ENCODE measurements at regions not wholly inside any gene's neighbourhood (a gene's known extent, or its start where the extent isn't known, plus 50 kb on each side); places are given as distances from the start of the nearest gene placed in this dataset.
A peak's percentile ranks its signal among the peaks of the same experiment; 100 is the strongest.
"Not testable (repeated sequence)": the region's sequence is repeated elsewhere in the genome, so short reads cannot be mapped to it uniquely, and the experiment has no call there.

- H3K4me3 Mint-ChIP-seq: no peak overlapping the region
Measured at GRCh38 chr11:34830648-34831047, 85.5 kb downstream of the APIP start.

GRCh38 chr11:34830035-34830434 lies 86.1 kb downstream of the APIP start:
- Mint-ChIP-seq H3K9me3 (peaks cover 0 to 1% (median 0%) of the 10 kb centered on the region in 3 donors), H3K36me3 (peaks cover 2% of the 10 kb centered on the region), H3K4me1 (no peaks in the 10 kb centered on the region), H3K27me3 (peaks cover under 1% of the 10 kb centered on the region), H3K27ac (no peak overlapping the region), H3K4me3 (no peak overlapping the region)

More at GRCh38 chr11:34830648-34831047, 85.5 kb downstream of the APIP start:
- Mint-ChIP-seq H3K27ac (no peak overlapping the region), H3K36me3 (peaks cover 2% of the 10 kb centered on the region), H3K9me3 (peaks cover 0 to 1% (median 0%) of the 10 kb centered on the region in 3 donors), H3K27me3 (peaks cover 3% of the 10 kb centered on the region), H3K4me1 (no peaks in the 10 kb centered on the region)

- no peak overlapping the region for H3K4me3 Mint-ChIP-seq
- H3K27me3 Mint-ChIP-seq: no peaks in the 10 kb centered on the region
- H3K27ac Mint-ChIP-seq: no peak overlapping the region
- peaks cover 0 to 1% (median 0%) of the 10 kb centered on the region in 3 donors for H3K9me3 Mint-ChIP-seq
- no peaks in the 10 kb centered on the region for H3K4me1 Mint-ChIP-seq
- H3K36me3 Mint-ChIP-seq: peaks cover 2% of the 10 kb centered on the region
Measured at GRCh38 chr11:34827228-34827627, 89.0 kb downstream of the APIP start.

GRCh38 chr11:34826384-34826726 lies 89.8 kb downstream of the APIP start:
- Mint-ChIP-seq H3K27ac (no peak overlapping the region), H3K4me1 (no peaks in the 10 kb centered on the region), H3K36me3 (peaks cover 2% of the 10 kb centered on the region), H3K27me3 (no peaks in the 10 kb centered on the region), H3K4me3 (no peak overlapping the region), H3K9me3 (peaks cover 0 to 1% (median 0%) of the 10 kb centered on the region in 3 donors)

DNA sequence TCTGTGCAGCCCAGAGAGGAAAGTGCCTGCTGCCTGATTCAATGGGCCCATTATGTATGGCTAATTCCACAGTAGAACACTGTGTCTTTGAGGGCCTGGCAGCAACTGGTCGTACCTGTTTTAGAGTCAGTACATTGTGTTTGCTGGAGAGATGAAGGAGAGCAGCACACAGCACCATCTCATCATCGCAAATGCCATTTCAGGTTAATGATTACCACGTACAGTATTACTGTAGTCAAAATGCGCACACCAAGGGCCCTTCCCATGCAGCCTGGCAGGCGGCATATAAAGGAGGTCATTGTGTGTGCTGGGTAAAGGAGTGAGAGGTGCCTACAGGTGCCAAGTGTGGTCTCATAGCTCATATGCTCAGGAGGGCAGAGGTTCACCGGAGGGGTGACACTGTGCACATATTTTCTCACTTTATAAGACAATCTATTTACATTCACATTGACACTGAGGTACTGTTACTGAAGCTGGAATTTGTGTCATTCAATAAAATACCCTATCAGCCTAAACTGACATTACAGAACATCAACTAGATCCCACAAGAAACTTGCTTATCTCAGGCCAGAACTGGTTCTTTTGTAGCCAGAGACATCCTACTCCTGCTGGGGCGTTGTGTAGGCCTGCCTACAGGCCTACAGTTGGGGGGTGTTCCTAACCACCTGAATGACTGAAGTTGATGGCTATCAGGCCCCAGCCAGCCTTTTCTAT lies 90.4 kb downstream of the APIP start:
- H3K36me3 Mint-ChIP-seq: peaks cover 2% of the 10 kb centered on the region
- H3K4me1 Mint-ChIP-seq: no peaks in the 10 kb centered on the region
- H3K27ac Mint-ChIP-seq: no peak overlapping the region
- H3K4me3 Mint-ChIP-seq: no peak overlapping the region
- no peaks in the 10 kb centered on the region for H3K27me3 Mint-ChIP-seq
- H3K9me3 Mint-ChIP-seq: peaks cover 0 to 3% (median 0%) of the 10 kb centered on the region in 3 donors

- Mint-ChIP-seq H3K4me1 (peaks cover 0 to 2% (median 0%) of the 10 kb centered on the region in 3 donors), H3K36me3 (peaks cover 2% of the 10 kb centered on the region), H3K27me3 (no peaks in the 10 kb centered on the region)
Measured at GRCh38 chr11:34825315-34825669, 90.9 kb downstream of the APIP start.

GRCh38 chr11:34824425-34824824 lies 91.8 kb downstream of the APIP start:
- Mint-ChIP-seq H3K4me3 (no peak overlapping the region), H3K27me3 (peaks cover 4% of the 10 kb centered on the region), H3K9me3 (peaks cover 0 to 4% (median 4%) of the 10 kb centered on the region in 3 donors), H3K27ac (no peak overlapping the region), H3K36me3 (peaks cover 2% of the 10 kb centered on the region), H3K4me1 (peaks cover 0 to 2% (median 0%) of the 10 kb centered on the region in 3 donors)

More at GRCh38 chr11:34825315-34825669, 90.9 kb downstream of the APIP start:
- no peak overlapping the region for H3K4me3 Mint-ChIP-seq
- H3K9me3 Mint-ChIP-seq: peaks cover 0 to 4% (median 0%) of the 10 kb centered on the region in 3 donors
- H3K27ac Mint-ChIP-seq: no peak overlapping the region

GRCh38 chr11:34823639-34824038 lies 92.5 kb downstream of the APIP start:
- Mint-ChIP-seq H3K4me3 (no peak overlapping the region), H3K27me3 (peaks cover 4% of the 10 kb centered on the region), H3K27ac (no peak overlapping the region), H3K36me3 (peaks cover 2% of the 10 kb centered on the region), H3K9me3 (peaks cover 0 to 4% (median 2%) of the 10 kb centered on the region in 3 donors), H3K4me1 (peaks cover 0 to 2% (median 0%) of the 10 kb centered on the region in 3 donors)

GRCh38 chr11:34823197-34823596 lies 93.0 kb downstream of the APIP start:
- peaks cover 0 to 2% (median 0%) of the 10 kb centered on the region in 3 donors for H3K4me1 Mint-ChIP-seq

DNA sequence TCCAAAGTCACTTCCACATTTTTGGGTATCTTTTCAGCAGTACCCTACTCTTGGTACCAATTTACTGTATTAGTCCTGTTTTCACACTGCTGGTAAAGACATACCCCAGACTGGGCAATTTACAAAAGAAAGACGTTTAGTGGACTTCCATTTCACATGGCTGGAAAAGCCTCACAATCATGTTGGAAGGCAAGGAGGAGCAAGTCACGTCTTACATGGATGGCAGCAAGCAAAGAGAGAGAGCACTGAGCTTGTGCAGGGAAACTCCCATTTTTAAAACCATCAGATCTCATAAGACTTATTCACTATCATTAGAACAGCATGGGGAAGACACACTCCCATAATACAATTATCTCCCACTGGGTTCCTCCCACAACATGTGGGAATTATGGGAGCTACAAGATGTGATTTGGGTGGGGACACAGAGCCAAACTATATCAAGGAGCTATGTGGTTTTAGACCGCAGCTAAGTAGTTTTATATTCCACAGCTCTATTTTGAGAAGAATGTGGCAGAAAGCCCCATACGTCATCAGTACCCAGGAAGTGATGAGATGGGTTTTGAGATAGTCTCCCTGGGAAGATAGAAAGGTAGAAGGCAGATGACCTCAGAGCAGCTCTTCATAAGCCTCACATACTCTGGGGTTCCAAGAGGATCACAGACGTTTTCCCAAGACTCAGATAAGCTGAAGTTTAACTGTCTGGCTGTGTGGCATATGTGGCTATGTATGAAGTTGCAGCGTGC lies 96.3 kb downstream of the APIP start:
- Mint-ChIP-seq H3K27ac (no peak overlapping the region), H3K9me3 (peaks cover 8% of the 10 kb centered on the region in 3 donors), H3K4me1 (peaks cover 0 to 2% (median 0%) of the 10 kb centered on the region in 3 donors), H3K4me3 (peak overlapping the region in 1 of 4 donors; percentile 28), H3K27me3 (peaks cover 6% of the 10 kb centered on the region), H3K36me3 (peaks cover 2% of the 10 kb centered on the region)

More at GRCh38 chr11:34823197-34823596, 93.0 kb downstream of the APIP start:
- no peak overlapping the region for H3K27ac Mint-ChIP-seq
- peaks cover 2% of the 10 kb centered on the region for H3K36me3 Mint-ChIP-seq
- H3K27me3 Mint-ChIP-seq: peaks cover 4% of the 10 kb centered on the region
- no peak overlapping the region for H3K4me3 Mint-ChIP-seq
- peaks cover 0 to 4% (median 2%) of the 10 kb centered on the region in 3 donors for H3K9me3 Mint-ChIP-seq

- not testable (repeated sequence) for H3K27ac Mint-ChIP-seq, H3K4me3 Mint-ChIP-seq, H3K36me3 Mint-ChIP-seq, H3K27me3 Mint-ChIP-seq, H3K4me1 Mint-ChIP-seq
- H3K9me3 Mint-ChIP-seq: peaks cover 9 to 15% (median 14%) of the 10 kb centered on the region in 3 donors
Measured at GRCh38 chr11:34817812-34818211, 98.4 kb downstream of the APIP start.

- H3K36me3 Mint-ChIP-seq: peaks cover 3% of the 10 kb centered on the region
- H3K27ac Mint-ChIP-seq: no peak overlapping the region
- H3K27me3 Mint-ChIP-seq: peaks cover 6% of the 10 kb centered on the region
- no peak overlapping the region for H3K4me3 Mint-ChIP-seq
- H3K9me3 Mint-ChIP-seq: peaks cover 9 to 22% (median 17%) of the 10 kb centered on the region in 3 donors
- H3K4me1 Mint-ChIP-seq: peaks cover 0 to 2% (median 0%) of the 10 kb centered on the region in 3 donors
Measured at GRCh38 chr11:34816698-34817213, 99.4 kb downstream of the APIP start.

DNA sequence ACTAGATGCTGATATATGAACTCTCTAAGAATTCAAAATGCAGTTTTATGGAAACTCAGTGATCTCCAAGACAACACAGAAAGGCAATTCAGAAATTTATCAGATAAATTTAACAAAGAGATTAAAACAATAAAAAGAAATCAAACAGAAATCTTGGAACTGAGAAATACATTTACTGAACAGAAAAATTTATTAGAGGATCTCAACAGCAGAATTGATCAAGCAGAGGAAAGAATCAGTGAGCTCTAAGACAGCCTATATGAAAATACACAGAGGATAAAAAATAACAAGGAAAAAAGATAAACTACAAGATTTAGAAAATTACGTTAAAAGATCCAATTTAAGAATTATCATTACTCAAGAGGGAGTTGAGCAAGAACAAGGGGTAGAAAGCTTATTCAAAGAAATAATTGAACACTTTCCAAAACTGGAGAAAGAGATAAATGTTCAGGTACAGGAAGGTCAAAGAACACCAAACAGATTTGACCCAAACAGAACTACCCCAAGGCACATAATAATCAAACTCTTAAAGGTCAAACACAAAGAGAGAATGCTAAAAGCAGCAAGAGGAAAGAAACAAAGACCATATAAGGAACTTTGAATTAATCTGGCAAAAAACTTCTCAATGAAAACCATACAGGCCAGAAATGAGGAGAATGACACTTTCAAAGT lies 103.1 kb downstream of the APIP start:
- H3K27ac Mint-ChIP-seq: no peak overlapping the region
- peaks cover 5 to 22% (median 16%) of the 10 kb centered on the region in 3 donors for H3K9me3 Mint-ChIP-seq
- no peaks in the 10 kb centered on the region for H3K4me1 Mint-ChIP-seq

DNA sequence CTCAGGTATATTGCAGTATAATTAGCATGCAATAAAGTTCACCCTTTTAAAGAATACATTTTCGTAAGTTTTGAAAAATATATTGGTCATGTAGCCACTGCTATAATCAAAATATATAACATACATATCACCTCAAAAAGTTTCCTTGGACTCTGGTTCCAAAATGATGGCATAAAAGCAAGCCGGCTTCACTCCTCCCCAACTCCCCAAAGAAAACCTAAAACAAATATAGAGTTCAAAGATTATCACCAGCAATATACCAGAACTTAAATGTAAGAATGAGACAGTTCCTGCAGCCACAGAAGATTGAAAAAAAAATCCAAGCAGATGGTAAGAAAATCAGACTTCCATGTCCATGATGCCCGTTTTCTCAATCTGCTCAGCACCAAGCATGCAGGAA lies 104.3 kb downstream of the APIP start:
- H3K36me3 Mint-ChIP-seq: peaks cover 1% of the 10 kb centered on the region
- H3K27ac Mint-ChIP-seq: no peak overlapping the region
- no peak overlapping the region for H3K4me3 Mint-ChIP-seq
- peaks cover 10% of the 10 kb centered on the region for H3K27me3 Mint-ChIP-seq
- no peaks in the 10 kb centered on the region for H3K4me1 Mint-ChIP-seq
- H3K9me3 Mint-ChIP-seq: peaks cover 3 to 14% (median 10%) of the 10 kb centered on the region in 3 donors

More for the DNA sequence above, 103.1 kb downstream of the APIP start:
- Mint-ChIP-seq H3K27me3 (peaks cover 10% of the 10 kb centered on the region), H3K36me3 (peaks cover 3% of the 10 kb centered on the region), H3K4me3 (no peak overlapping the region)

DNA sequence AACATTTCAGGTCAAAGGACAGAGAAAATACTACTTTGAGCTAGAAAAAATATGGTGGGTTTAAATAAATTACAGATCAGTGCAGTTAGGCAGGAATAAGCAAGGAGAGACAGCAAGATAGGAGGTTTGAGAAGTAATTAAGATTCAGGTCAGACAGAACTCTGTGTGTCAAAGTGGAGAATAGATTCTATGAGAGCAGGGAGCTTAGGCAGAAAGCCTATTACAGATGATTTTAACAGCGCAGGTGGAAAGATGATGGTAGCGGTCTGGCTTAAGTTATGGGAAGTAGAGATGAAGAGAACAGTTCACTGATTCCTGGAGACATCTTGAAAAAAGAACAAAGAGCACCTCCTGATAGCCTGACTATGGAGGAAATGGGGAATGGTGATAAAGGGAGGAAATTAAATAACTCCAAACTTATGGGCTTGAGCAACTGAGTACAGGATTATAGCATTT lies 106.0 kb downstream of the APIP start:
- Mint-ChIP-seq H3K36me3 (peaks cover 1% of the 10 kb centered on the region), H3K27ac (no peak overlapping the region), H3K27me3 (peaks cover 10% of the 10 kb centered on the region), H3K4me1 (no peaks in the 10 kb centered on the region), H3K4me3 (no peak overlapping the region), H3K9me3 (peaks cover 1 to 14% (median 11%) of the 10 kb centered on the region in 3 donors)

Measured in IgD-negative memory B cell (primary cell).